Kidney (tissue), 13 donors: ENCODE measurements at regions not wholly inside any gene's neighbourhood (a gene's known extent, or its start where the extent isn't known, plus 50 kb on each side); places are given as distances from the start of the nearest gene placed in this dataset.
"Not testable (repeated sequence)": the region's sequence is repeated elsewhere in the genome, so short reads cannot be mapped to it uniquely, and the experiment has no call there.

ENCODE experiments used
- DNase-seq, 5 donors: peaks; one replicate each; pipeline ENCODE4 v3.0.0-alpha.2; 2013 to 2020
- FAIRE-seq: peaks from 2 replicates; lab custom pipeline; 2012; peaks lifted over from hg19 to GRCh38; lab: Jason Lieb, UNC
- H3K27ac ChIP-seq, 2 donors: one replicate each; pipeline ENCODE4 v1.7.0; 2013; ENCODE audit warnings: low read depth in 2 of 2, low read length in 2 of 2, inconsistent platforms in 1 of 2
- H3K27me3 ChIP-seq: one replicate; pipeline ENCODE4 v1.7.1; 2013; ENCODE audit warnings: low read length, inconsistent platforms; ENCODE audit not compliant: control insufficient read depth, insufficient read depth
- H3K36me3 ChIP-seq, 3 donors: one replicate each; pipeline versions ENCODE4 v1.7.0 to v1.7.1; 2013; ENCODE audit warnings: low read length in 3 of 3, control low read depth in 1 of 3, inconsistent platforms in 1 of 3; ENCODE audit not compliant: insufficient read depth in 3 of 3, control insufficient read depth in 2 of 3
- H3K4me1 ChIP-seq, 3 donors: one replicate each; pipeline versions ENCODE4 v1.7.0 to v1.7.1; 2013; ENCODE audit warnings: low read length in 3 of 3, inconsistent platforms in 1 of 3, low read depth in 1 of 3; ENCODE audit not compliant: control insufficient read depth in 2 of 3, insufficient read depth in 2 of 3
- H3K4me3 ChIP-seq, 3 donors: one replicate each; pipeline versions ENCODE4 v1.7.0 to v1.8.1; 2013; ENCODE audit warnings: low read length in 3 of 3, control low read depth in 1 of 3, inconsistent platforms in 1 of 3
- H3K9ac ChIP-seq, 3 donors: one replicate each; pipeline versions ENCODE4 v1.7.0 to v1.7.1; 2013; ENCODE audit warnings: low read length in 3 of 3, control low read depth in 1 of 3, inconsistent platforms in 1 of 3
- H3K9me3 ChIP-seq, 3 donors: one replicate each; pipeline versions ENCODE4 v1.7.0 to v1.7.1; 2013; ENCODE audit warnings: low read length in 3 of 3, control low read depth in 1 of 3, inconsistent platforms in 1 of 3; ENCODE audit not compliant: control insufficient read depth in 2 of 3, insufficient read depth in 1 of 3
- CTCF ChIP-seq: IDR thresholded peaks from 3 replicates; pipeline ENCODE4 v1.5.1; 2012; ENCODE audit warnings: mild to moderate bottlenecking, moderate library complexity, borderline replicate concordance; ENCODE audit not compliant: insufficient read depth; ENCODE audit errors: extremely low read depth
- intact Hi-C: fragments of 100-400 bp; cut with DNase I; formaldehyde crosslinking; loops from one replicate; pipeline ENCODE4 v1.11.1; 2022
- donor health status: control.
- donor health status: control.
- donor health status: control.
- donor health status: control.
- donor health status: control.
- donor health status: DM: yes; HTN: yes; CAD: no.
- donor health status: Normal renal cell carcinoma (clear cell type).

- H3K9ac ChIP-seq, result no peak overlapping the region
- DNase-seq (peak in 1 of 5 donors; percentile 9), FAIRE-seq (no peak)
- H3K27ac ChIP-seq, result no peak overlapping the region
- H3K36me3 ChIP-seq, result no peaks in the 10 kb centered on the region
- H3K27me3 ChIP-seq, result no peaks in the 10 kb centered on the region
- intact Hi-C loops, result no loop called here
- H3K9me3 ChIP-seq, result no peaks in the 10 kb centered on the region
- H3K4me1 ChIP-seq, result no peaks in the 10 kb centered on the region
- TF ChIP-seq CTCF, result no peak
- no peak overlapping the region for H3K4me3 ChIP-seq
Observed at GRCh38 chr15:36050899-36051298, 504.9 kb upstream of the DPH6 start.

DNA sequence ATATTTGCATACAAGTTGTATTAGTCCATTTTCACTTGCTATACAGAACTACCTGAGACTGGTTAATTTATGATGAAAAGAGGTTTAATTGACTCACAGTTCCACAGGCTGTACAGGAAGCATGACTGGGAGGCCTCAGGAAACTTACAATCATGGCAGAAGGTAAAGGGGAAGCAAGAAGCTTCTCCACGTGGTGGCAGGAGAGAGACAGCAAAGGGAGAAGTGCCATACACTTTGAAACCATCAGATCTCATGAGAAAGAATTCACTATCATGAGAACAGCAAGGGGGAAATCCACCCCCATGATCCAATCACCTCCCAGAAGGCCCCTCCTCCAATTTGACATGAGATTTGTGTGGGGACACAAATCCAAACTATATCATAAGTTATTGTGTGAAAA lies 506.7 kb upstream of the DPH6 start:
- intact Hi-C loops, result not testable (repeated sequence)

GRCh38 chr15:36053746-36054145 lies 507.8 kb upstream of the DPH6 start:
- H3K4me3 ChIP-seq, result no peak overlapping the region
- no peaks in the 10 kb centered on the region for H3K27me3 ChIP-seq
- no peak for FAIRE-seq
- H3K27ac ChIP-seq, result no peak overlapping the region
- no peaks in the 10 kb centered on the region for H3K4me1 ChIP-seq
- no peak overlapping the region for H3K9ac ChIP-seq
- intact Hi-C loops, result no loop called here
- H3K36me3 ChIP-seq, result no peaks in the 10 kb centered on the region
- TF ChIP-seq CTCF, result no peak
- no peak for DNase-seq
- H3K9me3 ChIP-seq, result no peaks in the 10 kb centered on the region

More for the DNA sequence above, 506.7 kb upstream of the DPH6 start:
- not testable (repeated sequence) for H3K27me3 ChIP-seq, H3K9me3 ChIP-seq, H3K9ac ChIP-seq, H3K36me3 ChIP-seq, H3K4me3 ChIP-seq, FAIRE-seq, H3K4me1 ChIP-seq, H3K27ac ChIP-seq
- peak in 1 of 5 donors; percentile 4 for DNase-seq

DNA sequence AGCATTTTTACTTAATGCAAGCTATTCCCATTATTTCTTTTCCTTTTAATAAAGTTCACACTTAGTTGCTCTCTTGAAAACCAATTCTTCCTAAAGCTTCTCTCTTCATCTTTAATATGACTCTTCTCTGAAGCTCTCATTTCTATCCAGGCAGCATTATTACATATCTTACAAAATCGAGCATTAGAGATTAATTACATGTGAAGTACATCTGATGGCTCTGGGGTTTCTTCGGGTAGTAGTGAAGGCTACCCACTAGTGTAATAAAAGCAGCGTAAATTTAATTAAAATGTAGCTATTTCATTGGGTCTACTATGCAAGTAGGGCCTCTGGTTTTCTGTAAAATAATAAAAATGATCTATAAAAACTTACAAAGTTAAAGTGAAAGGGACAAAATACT lies 513.6 kb upstream of the DPH6 start:
- H3K4me1 ChIP-seq, result no peaks in the 10 kb centered on the region

More for the DNA sequence above, 513.6 kb upstream of the DPH6 start:
- no peak overlapping the region for H3K4me3 ChIP-seq
- FAIRE-seq (no peak), DNase-seq (no peak)
- intact Hi-C loops, result no loop called here
- H3K9me3 ChIP-seq, result no peaks in the 10 kb centered on the region
- H3K27me3 ChIP-seq, result no peaks in the 10 kb centered on the region
- H3K9ac ChIP-seq, result no peak overlapping the region
- no peak for TF ChIP-seq CTCF
- no peak overlapping the region for H3K27ac ChIP-seq
- H3K36me3 ChIP-seq, result no peaks in the 10 kb centered on the region
